ENCODE measurements at regions not wholly inside any gene's neighbourhood (a gene's known extent, or its start where the extent isn't known, plus 50 kb on each side); places are given as distances from the start of the nearest gene placed in this dataset.
"Not testable (repeated sequence)": the region's sequence is repeated elsewhere in the genome, so short reads cannot be mapped to it uniquely, and the experiment has no call there.

GRCh38 chr4:171340258-171340657 is 472.9 kb upstream of the GALNTL6 start:
- no peak for DNase-seq

DNA sequence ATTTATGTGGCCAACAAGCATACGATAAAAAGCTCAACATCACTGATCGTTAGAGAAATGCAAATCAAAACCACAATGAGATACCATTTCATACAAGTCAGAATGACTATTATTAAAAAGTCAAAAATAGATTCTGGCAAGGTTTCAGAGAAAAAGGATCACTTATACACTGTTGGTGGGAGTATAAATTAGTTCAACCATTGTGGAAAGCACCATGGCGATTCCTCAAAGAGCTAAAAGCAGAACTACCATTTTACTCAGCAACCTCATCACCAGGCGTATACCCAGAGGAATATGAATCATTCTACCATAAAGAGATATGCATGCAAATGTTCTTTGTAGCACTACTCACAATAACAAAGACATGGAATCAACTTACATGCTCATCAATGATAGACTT is 478.7 kb upstream of the GALNTL6 start:
- DNase-seq = no peak

DNA sequence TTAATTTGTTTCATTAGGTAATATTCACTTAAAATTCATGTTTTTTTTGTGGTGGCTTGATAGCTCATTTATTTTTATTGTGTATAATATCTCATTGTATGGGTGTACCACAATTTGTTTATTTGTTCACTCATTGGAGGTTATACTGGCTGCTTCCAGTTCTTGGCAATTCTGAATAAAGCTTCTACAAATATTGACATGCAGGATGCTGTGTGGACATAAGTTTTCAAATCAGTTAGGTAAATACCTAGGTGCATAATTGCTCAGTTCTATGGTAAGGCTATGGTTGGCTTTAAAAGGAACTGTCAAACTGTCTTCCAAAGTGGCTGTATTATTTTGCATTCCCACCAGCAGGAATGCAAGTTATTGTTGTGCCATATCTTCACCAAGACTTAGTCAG is 504.5 kb upstream of the GALNTL6 start:
- no peak for DNase-seq

- not testable (repeated sequence) for DNase-seq
Observed at GRCh38 chr4:171298048-171298718, 515.0 kb upstream of the GALNTL6 start.

GRCh38 chr4:171288816-171289432 is 524.3 kb upstream of the GALNTL6 start:
- no peak for DNase-seq

- DNase-seq = no peak
Observed at GRCh38 chr4:171281359-171281758, 531.8 kb upstream of the GALNTL6 start.

- DNase-seq = no peak
Observed at GRCh38 chr4:171279131-171279530, 534.1 kb upstream of the GALNTL6 start.

GRCh38 chr4:171266671-171267070 is 546.5 kb upstream of the GALNTL6 start:
- no peak for DNase-seq

DNA sequence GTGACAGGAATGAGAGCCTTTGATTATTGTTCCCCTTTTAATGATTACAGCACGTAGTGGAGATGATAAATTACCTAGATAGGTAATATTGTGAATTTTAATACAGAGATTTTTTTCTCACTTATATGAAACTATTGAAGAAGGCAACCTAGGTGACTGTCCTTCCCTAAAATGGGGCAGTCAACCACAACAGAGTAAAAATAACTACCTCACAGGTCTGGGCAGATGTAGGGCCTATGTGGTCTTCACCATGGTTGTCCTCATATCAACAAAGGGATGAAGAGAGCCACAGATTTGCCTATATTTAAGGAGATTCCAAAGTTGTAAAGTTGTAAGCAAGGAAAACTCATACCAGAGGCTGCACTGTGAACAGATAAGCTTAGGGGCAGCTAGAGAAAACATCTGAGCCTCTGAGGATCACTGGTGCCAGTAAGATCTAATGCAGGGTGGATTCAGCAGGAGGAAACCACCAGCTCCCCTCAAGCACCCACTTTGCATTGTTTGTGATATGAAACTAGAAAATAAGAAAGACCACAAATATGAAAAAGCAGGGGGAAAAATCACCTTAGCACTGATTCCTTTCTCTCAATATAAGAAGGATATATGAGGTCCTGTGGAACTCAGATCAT is 547.9 kb upstream of the GALNTL6 start:
- no peak for DNase-seq

DNA sequence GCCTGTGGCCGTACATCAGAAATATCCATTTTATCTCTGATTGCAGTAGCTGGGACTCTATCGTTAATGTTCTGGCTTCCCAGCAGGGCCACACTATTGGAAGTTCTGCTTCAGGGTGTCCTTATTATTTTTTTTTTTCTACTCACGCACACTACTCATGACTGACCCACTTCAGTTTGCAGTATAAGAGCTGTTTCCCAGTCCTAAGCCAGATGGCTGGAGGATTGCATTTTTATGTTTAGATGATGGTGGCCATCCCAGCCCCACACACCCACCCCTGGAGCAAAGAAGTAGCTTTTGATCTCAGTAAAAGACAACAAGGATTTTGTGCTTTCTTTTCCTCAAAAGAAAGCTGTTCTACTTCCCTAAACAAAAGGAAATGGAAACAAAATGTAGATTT is 557.0 kb upstream of the GALNTL6 start:
- DNase-seq = no peak

DNA sequence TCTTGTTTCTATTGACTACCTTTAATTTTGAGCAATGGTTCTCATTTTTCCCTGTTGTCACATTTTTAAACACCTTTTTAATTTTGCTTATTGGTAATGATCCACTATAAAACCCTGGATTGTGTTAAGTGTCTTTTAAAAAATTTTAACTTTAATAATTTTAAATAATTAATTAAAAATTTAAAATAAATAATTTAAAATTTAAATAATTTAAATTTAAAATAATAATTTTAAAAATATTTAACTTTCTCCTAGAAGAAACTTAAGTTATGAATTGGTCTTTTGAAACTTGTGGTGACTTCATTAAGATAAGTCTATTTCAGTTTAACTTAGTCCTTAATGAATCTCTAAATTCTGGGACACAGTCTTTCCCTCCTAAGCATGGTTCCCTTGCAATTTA is 566.3 kb upstream of the GALNTL6 start:
- no peak for DNase-seq

DNA sequence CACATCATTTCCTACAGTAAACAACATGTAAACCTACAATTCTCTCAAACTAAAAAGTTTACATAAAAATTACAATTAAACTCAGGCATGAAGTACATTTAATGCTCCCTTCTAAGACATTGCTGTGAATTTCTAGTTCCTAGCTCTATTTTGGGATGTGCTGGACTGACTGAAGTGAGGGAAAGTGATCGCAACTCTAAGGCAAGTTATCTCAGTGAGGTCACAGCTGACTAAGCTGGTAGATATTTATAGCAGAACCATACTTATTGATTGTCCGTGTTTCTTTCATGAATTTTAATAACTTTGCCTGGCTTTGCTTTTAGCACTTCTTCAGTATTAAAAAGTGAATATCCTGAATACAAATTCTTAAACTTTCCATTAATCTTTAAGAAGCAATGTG is 570.4 kb upstream of the GALNTL6 start:
- no peak for DNase-seq

GRCh38 chr4:171239196-171239595 is 574.0 kb upstream of the GALNTL6 start:
- DNase-seq = no peak

DNA sequence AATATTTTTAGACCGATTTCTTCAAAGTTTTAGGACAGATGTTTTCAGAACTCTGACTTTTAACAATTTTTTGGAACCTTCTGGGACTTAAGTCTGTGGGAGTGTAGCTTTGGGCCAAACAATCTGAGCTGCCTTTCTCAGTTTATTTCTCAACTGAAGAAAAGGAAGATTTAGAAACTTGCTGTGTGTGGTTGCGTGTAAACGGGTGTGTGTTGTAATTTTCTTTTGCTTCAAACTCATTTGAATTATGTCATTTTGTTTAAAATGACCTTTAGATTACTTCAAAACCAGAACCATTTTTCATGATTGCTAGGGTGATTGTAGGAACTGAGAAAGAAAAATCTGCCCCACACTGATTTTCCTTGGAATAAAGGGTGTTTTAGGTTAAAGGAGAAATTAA is 577.7 kb upstream of the GALNTL6 start:
- DNase-seq = no peak

- not testable (repeated sequence) for DNase-seq
Observed at GRCh38 chr4:171229354-171229753, 583.9 kb upstream of the GALNTL6 start.

DNA sequence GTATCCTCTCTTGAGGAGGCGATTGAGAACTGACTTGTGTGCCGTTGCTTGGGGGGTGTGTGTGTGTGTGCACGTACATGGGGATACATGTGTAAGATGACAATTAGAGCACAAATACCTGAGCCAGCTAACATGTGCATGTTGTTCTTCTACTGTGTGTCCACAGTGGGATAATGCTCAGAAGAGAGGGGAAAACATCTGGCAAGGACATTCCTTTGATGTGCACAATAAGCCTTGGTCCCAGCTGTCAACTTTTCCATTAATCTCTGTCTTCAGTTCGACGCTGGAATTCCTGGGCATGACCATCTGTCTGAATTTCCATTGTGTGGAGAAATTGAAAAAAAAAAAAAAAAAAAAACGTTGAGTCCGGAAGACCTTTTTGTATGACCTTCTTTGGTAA is 592.0 kb upstream of the GALNTL6 start:
- no peak for DNase-seq

GRCh38 chr4:171203425-171203824 is 609.8 kb upstream of the GALNTL6 start:
- DNase-seq = no peak

GRCh38 chr4:171202908-171203307 is 610.3 kb upstream of the GALNTL6 start:
- no peak for DNase-seq

DNA sequence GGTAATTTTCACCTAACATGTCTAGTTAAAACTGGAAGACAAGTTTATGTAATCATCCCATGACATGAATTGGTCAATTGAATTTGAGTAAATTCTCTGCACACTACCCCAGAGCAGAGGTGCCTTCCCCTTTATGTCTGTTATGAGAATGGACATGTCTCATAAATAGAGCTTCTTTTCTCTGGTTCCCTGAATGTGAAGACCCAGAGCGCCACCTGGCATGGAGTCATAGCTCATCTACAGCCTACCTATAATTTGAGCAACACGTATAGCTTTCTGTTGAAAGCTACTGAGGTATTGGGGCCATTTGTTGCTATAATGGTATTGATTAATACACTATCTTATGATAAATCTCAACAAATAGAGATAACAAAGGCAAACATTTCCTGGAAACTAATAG is 626.5 kb upstream of the GALNTL6 start:
- DNase-seq = no peak

DNA sequence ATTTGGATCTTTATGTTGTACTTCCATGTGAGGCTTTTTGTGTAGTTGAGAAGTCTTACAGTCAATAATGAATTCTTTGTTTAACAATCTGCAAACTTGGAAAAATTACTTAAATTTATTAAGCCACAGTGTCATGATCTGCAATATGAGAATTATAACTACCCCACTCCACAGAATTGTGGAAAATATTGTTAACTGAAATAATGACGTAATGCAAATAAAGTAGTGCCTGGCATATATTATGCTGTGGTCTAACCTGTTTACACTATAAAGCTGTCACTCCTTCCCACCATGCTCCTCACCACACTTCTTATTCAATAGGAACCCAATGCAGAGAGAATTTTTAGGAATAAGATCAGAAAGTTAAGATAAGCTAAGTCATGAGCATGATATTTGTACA is 632.1 kb upstream of the GALNTL6 start:
- no peak for DNase-seq

- no peak for DNase-seq
Observed at GRCh38 chr4:171170671-171171070, 642.5 kb upstream of the GALNTL6 start.

- DNase-seq = no peak
Observed at GRCh38 chr4:171169396-171169795, 643.8 kb upstream of the GALNTL6 start.

GRCh38 chr4:171162478-171162877 is 650.7 kb upstream of the GALNTL6 start:
- no peak for DNase-seq
